Stimulated activated naive B cell treated with anti-CD40 and anti-IgM and Interleukin-4, amounts not matched to agents 10 μg/mL and 1 μg/mL and 100 μg/mL, for 72 hours (primary cell): ENCODE measurements at regions not wholly inside any gene's neighbourhood (a gene's known extent, or its start where the extent isn't known, plus 50 kb on each side); places are given as distances from the start of the nearest gene placed in this dataset.

Experiments
- ATAC-seq, 2 donors: fragments of 150-1000 bp; cut with Tn5 transposase; replicated peaks; 2 replicates each; pipeline ENCODE4 v1.10.0; 2021; ENCODE audit warnings: moderate library complexity in 1 of 2
- DNase-seq: peaks from one replicate; pipeline ENCODE4 v3.0.0; 2021
- H3K27ac Mint-ChIP-seq: one replicate; pipeline ENCODE4 v1.8.0; 2022; ENCODE audit warnings: mild to moderate bottlenecking, mixed read lengths
- H3K27me3 Mint-ChIP-seq, 2 donors: one replicate each; pipeline ENCODE4 v1.8.0; 2022; ENCODE audit warnings: mixed read lengths in 2 of 2
- H3K36me3 Mint-ChIP-seq, 2 donors: one replicate each; pipeline ENCODE4 v1.8.0; 2022; ENCODE audit warnings: mixed read lengths in 2 of 2, mild to moderate bottlenecking in 1 of 2
- H3K4me1 Mint-ChIP-seq, 2 donors: one replicate each; pipeline ENCODE4 v1.8.0; 2022; ENCODE audit warnings: mixed read lengths in 2 of 2, mild to moderate bottlenecking in 1 of 2
- H3K4me3 Mint-ChIP-seq, 2 donors: one replicate each; pipeline ENCODE4 v1.8.0; 2022; ENCODE audit warnings: mild to moderate bottlenecking in 2 of 2, mixed read lengths in 2 of 2, moderate library complexity in 1 of 2
- H3K9me3 Mint-ChIP-seq, 2 donors: one replicate each; pipeline ENCODE4 v1.8.0; 2022; ENCODE audit warnings: mixed read lengths in 2 of 2, mild to moderate bottlenecking in 1 of 2

GRCh38 chr4:128350449-128351045 is 62.9 kb upstream of the PGRMC2 start:
- H3K9me3 Mint-ChIP-seq: no peaks in the 10 kb centered on the region
- H3K27ac Mint-ChIP-seq: no peak overlapping the region
- H3K4me1 Mint-ChIP-seq: no peaks in the 10 kb centered on the region
- ATAC-seq (no peak), DNase-seq (no peak)
- H3K4me3 Mint-ChIP-seq: no peak overlapping the region
- H3K27me3 Mint-ChIP-seq: no peaks in the 10 kb centered on the region
- no peaks in the 10 kb centered on the region for H3K36me3 Mint-ChIP-seq

GRCh38 chr4:128349921-128350320 is 62.3 kb upstream of the PGRMC2 start:
- ATAC-seq (no peak), DNase-seq (no peak)
- Mint-ChIP-seq H3K4me1 (no peaks in the 10 kb centered on the region), H3K4me3 (no peak overlapping the region), H3K27me3 (no peaks in the 10 kb centered on the region), H3K27ac (no peak overlapping the region), H3K9me3 (no peaks in the 10 kb centered on the region), H3K36me3 (no peaks in the 10 kb centered on the region)

- no peaks in the 10 kb centered on the region for H3K4me1 Mint-ChIP-seq
- no peak overlapping the region for H3K27ac Mint-ChIP-seq
- no peak overlapping the region for H3K4me3 Mint-ChIP-seq
- ATAC-seq: no peak
- H3K36me3 Mint-ChIP-seq: no peaks in the 10 kb centered on the region
- no peaks in the 10 kb centered on the region for H3K27me3 Mint-ChIP-seq
- no peak for DNase-seq
- H3K9me3 Mint-ChIP-seq: no peaks in the 10 kb centered on the region
Observed at GRCh38 chr4:128347930-128348660, 60.5 kb upstream of the PGRMC2 start.

- Mint-ChIP-seq H3K4me3 (no peak overlapping the region), H3K9me3 (no peaks in the 10 kb centered on the region), H3K4me1 (no peaks in the 10 kb centered on the region), H3K27me3 (no peaks in the 10 kb centered on the region), H3K27ac (no peak overlapping the region), H3K36me3 (no peaks in the 10 kb centered on the region)
- no peak for ATAC-seq
- no peak for DNase-seq
Observed at GRCh38 chr4:128347175-128347868, 59.7 kb upstream of the PGRMC2 start.

GRCh38 chr4:128346054-128346716 is 58.6 kb upstream of the PGRMC2 start:
- Mint-ChIP-seq H3K4me1 (no peaks in the 10 kb centered on the region), H3K27ac (no peak overlapping the region), H3K36me3 (no peaks in the 10 kb centered on the region), H3K4me3 (no peak overlapping the region), H3K9me3 (peaks cover 0 to 2% of the 10 kb centered on the region in 2 donors), H3K27me3 (no peaks in the 10 kb centered on the region)
- ATAC-seq (no peak), DNase-seq (no peak)

- Mint-ChIP-seq H3K36me3 (no peaks in the 10 kb centered on the region), H3K27me3 (no peaks in the 10 kb centered on the region), H3K9me3 (peaks cover 0 to 4% of the 10 kb centered on the region in 2 donors), H3K27ac (no peak overlapping the region), H3K4me1 (no peaks in the 10 kb centered on the region), H3K4me3 (no peak overlapping the region)
- ATAC-seq: no peak
- DNase-seq: no peak
Observed at GRCh38 chr4:128345650-128346049, 58.0 kb upstream of the PGRMC2 start.

- no peak for ATAC-seq
- Mint-ChIP-seq H3K9me3 (peaks cover 0 to 4% of the 10 kb centered on the region in 2 donors), H3K27ac (no peak overlapping the region)
Observed at GRCh38 chr4:128342762-128343161, 55.1 kb upstream of the PGRMC2 start.

GRCh38 chr4:128341634-128342033 is 54.0 kb upstream of the PGRMC2 start:
- H3K4me1 Mint-ChIP-seq: no peaks in the 10 kb centered on the region
- H3K36me3 Mint-ChIP-seq: peaks cover 0 to 7% of the 10 kb centered on the region in 2 donors
- no peaks in the 10 kb centered on the region for H3K27me3 Mint-ChIP-seq
- DNase-seq (no peak), ATAC-seq (no peak)
- H3K9me3 Mint-ChIP-seq: peaks cover 0 to 4% of the 10 kb centered on the region in 2 donors
- H3K4me3 Mint-ChIP-seq: no peak overlapping the region
- no peak overlapping the region for H3K27ac Mint-ChIP-seq

More at GRCh38 chr4:128342762-128343161, 55.1 kb upstream of the PGRMC2 start:
- Mint-ChIP-seq H3K27me3 (no peaks in the 10 kb centered on the region), H3K4me3 (no peak overlapping the region), H3K36me3 (peaks cover 0 to 2% of the 10 kb centered on the region in 2 donors), H3K4me1 (no peaks in the 10 kb centered on the region)
- no peak for DNase-seq

GRCh38 chr4:128338634-128339355 is 51.2 kb upstream of the PGRMC2 start:
- Mint-ChIP-seq H3K4me3 (no peak overlapping the region), H3K27me3 (no peaks in the 10 kb centered on the region), H3K9me3 (peaks cover 0 to 4% of the 10 kb centered on the region in 2 donors), H3K27ac (no peak overlapping the region), H3K36me3 (peaks cover 0 to 7% of the 10 kb centered on the region in 2 donors), H3K4me1 (no peaks in the 10 kb centered on the region)
- DNase-seq: no peak
- no peak for ATAC-seq

GRCh38 chr4:128337863-128338262 is 50.2 kb upstream of the PGRMC2 start:
- DNase-seq (no peak), ATAC-seq (no peak)
- no peak overlapping the region for H3K27ac Mint-ChIP-seq
- no peaks in the 10 kb centered on the region for H3K27me3 Mint-ChIP-seq
- H3K4me3 Mint-ChIP-seq: no peak overlapping the region
- peaks cover 2 to 4% of the 10 kb centered on the region in 2 donors for H3K9me3 Mint-ChIP-seq
- H3K4me1 Mint-ChIP-seq: no peaks in the 10 kb centered on the region
- peaks cover 2 to 13% of the 10 kb centered on the region in 2 donors for H3K36me3 Mint-ChIP-seq
